Lower lobe of right lung (tissue), 2 donors: ENCODE measurements at regions not wholly inside any gene's neighbourhood (a gene's known extent, or its start where the extent isn't known, plus 50 kb on each side); places are given as distances from the start of the nearest gene placed in this dataset.
"Not testable (repeated sequence)": the region's sequence is repeated elsewhere in the genome, so short reads cannot be mapped to it uniquely, and the experiment has no call there.

Experiments used
- ATAC-seq, 2 donors: fragments of 200-7000 bp; cut with Tn5 transposase; one replicate each; pipeline ENCODE4 v1.9.1; 2020 to 2022; ENCODE audit warnings: mild to moderate bottlenecking in 2 of 2, moderate library complexity in 2 of 2
- DNase-seq: peaks from one replicate; pipeline ENCODE4 v3.0.0-alpha.2; 2020
- H3K27ac ChIP-seq: fragments of 200-600 bp; one replicate; pipeline ENCODE4 v1.8.0; 2022
- H3K27me3 ChIP-seq: fragments of 200-600 bp; one replicate; pipeline ENCODE4 v1.8.0; 2022; ENCODE audit warnings: low read depth
- H3K36me3 ChIP-seq: fragments of 200-600 bp; one replicate; pipeline ENCODE4 v1.8.0; 2022; ENCODE audit warnings: mild to moderate bottlenecking
- H3K4me1 ChIP-seq: fragments of 200-600 bp; one replicate; pipeline ENCODE4 v1.8.0; 2022
- H3K4me3 ChIP-seq: fragments of 200-600 bp; one replicate; pipeline ENCODE4 v1.8.0; 2022; ENCODE audit warnings: mild to moderate bottlenecking
- H3K9me3 ChIP-seq: fragments of 200-600 bp; one replicate; pipeline ENCODE4 v1.8.0; 2022
- intact Hi-C: fragments of 100-400 bp; cut with DNase I; formaldehyde crosslinking; loops from one replicate; pipeline ENCODE4 v1.11.0; 2022
- TF ChIP-seq, protein P1 (sequence below): fragments of 200-600 bp; IDR thresholded peaks from one replicate; pipeline ENCODE4 v1.8.0; 2022; ENCODE audit warnings: antibody characterized with exemption, mild to moderate bottlenecking
- donor health status: DM: no; HTN: yes; CAD: no; lungs with severe emphysema.

DNA sequence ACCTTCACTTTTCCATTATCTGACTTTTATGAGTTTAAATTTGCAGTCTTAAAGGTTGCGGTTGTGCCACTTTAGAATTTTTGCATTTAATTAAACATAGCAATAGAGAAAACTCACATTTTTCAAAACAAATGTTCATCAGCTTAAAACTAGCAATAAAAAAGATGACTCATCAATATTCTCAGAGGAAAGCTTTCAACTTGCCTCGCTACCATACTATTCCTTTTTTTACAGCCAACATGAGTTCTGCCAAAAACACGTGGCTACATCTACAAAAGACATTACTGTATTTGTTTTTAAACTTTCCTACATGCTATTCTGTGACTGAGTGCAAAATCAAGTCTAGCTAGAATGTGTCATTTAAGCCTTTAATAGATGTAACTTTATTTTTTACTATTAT lies 497.1 kb downstream of the RPS29 start:
- Histone ChIP-seq H3K36me3 (no peaks in the 10 kb centered on the region), H3K4me3 (no peak overlapping the region), H3K27me3 (no peaks in the 10 kb centered on the region), H3K27ac (no peak overlapping the region), H3K9me3 (no peaks in the 10 kb centered on the region), H3K4me1 (no peaks in the 10 kb centered on the region)
- TF ChIP-seq, protein P1, sequence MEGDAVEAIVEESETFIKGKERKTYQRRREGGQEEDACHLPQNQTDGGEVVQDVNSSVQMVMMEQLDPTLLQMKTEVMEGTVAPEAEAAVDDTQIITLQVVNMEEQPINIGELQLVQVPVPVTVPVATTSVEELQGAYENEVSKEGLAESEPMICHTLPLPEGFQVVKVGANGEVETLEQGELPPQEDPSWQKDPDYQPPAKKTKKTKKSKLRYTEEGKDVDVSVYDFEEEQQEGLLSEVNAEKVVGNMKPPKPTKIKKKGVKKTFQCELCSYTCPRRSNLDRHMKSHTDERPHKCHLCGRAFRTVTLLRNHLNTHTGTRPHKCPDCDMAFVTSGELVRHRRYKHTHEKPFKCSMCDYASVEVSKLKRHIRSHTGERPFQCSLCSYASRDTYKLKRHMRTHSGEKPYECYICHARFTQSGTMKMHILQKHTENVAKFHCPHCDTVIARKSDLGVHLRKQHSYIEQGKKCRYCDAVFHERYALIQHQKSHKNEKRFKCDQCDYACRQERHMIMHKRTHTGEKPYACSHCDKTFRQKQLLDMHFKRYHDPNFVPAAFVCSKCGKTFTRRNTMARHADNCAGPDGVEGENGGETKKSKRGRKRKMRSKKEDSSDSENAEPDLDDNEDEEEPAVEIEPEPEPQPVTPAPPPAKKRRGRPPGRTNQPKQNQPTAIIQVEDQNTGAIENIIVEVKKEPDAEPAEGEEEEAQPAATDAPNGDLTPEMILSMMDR: no peak
- ATAC-seq (no peak), DNase-seq (no peak)
- intact Hi-C loops: no loop called here

DNA sequence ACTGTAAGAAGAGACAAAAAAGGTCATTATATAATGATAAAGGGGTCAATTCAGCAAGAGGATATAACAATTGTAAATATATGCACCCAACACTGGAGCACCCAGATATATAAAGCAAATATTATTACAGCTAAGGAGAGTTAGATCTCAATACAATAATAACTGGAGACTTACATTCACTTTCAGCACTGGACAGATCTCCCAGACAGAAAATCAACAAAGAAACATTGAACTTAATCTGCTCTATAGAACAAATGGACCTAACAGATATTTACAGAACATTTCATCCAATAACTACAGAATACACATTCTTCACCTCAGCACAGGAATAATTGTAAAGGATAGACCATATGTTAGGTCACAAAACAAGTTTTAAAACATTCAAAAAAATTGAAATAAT lies 512.9 kb downstream of the RPS29 start:
- H3K9me3 ChIP-seq, H3K4me3 ChIP-seq, intact Hi-C loops, ATAC-seq, DNase-seq, H3K4me1 ChIP-seq, H3K27ac ChIP-seq, H3K36me3 ChIP-seq, H3K27me3 ChIP-seq: not testable (repeated sequence)

DNA sequence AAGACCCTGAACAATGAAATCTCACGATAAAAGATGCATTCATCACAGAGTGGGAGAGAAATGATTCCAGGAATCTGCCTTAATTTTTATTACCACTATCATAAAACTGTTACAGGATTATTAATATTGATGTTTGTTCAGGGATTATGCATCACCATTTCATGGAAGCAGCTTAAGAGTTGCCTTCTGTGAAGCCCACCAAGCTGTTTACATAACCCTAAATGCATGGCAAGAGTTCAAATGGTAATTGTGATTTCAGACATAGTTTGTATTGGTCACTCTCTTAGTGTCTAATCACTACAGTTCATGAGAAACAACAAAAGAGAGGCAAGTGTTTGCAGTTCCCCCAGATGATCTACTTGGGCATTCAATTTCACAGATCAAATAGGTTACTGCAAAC lies 527.7 kb downstream of the RPS29 start:
- no peak for ATAC-seq
- no peak overlapping the region for H3K27ac ChIP-seq
- H3K27me3 ChIP-seq: no peaks in the 10 kb centered on the region
- no peaks in the 10 kb centered on the region for H3K9me3 ChIP-seq
- intact Hi-C loops: no loop called here
- TF ChIP-seq, protein P1: no peak
- no peaks in the 10 kb centered on the region for H3K36me3 ChIP-seq
- H3K4me1 ChIP-seq: no peaks in the 10 kb centered on the region
- no peak overlapping the region for H3K4me3 ChIP-seq
- no peak for DNase-seq

DNA sequence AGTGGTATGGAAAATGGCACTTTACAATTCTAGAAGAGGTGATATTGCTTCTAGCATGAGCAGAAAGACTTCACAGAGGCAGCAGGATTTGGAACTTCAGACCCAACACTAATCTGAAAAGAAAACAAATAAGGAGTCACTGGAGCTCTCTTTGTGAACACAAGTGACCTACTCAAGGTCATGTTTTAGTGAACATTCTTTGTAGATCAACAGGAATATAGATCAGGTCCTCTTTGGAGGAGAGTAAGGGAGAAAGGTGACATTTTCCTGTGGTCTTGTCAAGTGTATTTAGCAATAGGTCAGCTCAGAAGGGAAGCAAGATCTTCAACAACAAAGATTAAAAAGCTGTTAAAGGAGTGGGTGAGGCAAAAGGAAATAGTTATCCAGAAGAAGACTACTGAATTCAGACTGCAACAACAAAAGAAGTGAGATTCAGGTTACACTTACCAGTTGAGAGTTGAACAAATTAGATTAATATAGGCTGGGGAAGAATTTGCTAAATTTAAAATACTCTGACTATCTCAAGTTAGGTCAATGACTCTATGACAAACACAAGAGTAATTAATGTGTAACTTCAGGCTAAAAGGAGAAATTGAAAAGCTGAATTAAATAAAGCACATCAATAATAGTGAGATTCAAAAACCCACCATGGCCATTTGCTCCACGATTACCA lies 528.2 kb downstream of the RPS29 start:
- Histone ChIP-seq H3K4me3 (no peak overlapping the region), H3K4me1 (no peaks in the 10 kb centered on the region), H3K27ac (no peak overlapping the region), H3K36me3 (no peaks in the 10 kb centered on the region), H3K9me3 (no peaks in the 10 kb centered on the region), H3K27me3 (no peaks in the 10 kb centered on the region)
- no peak for DNase-seq
- TF ChIP-seq, protein P1: no peak
- ATAC-seq: no peak
- intact Hi-C loops: no loop called here

DNA sequence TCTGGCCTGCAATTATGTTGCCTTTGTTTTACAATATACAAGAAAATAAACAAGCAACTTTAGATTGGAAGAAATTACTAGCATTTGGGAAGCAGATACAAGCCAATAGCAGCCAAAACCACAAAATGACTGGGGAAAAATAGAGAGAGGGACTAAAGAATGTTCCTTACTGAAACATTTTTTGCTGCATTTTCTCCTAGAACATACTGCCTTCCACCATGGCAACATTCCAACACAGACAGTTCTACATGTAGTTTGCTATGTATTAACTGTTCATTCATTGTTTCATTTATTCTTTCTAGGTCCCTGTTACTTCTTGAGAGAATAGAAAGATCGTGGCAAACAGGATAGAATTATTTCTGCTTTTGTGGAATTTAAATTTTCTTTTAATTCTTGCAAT lies 530.2 kb downstream of the RPS29 start:
- no peak for ATAC-seq
- no peak for DNase-seq
- H3K27me3 ChIP-seq: no peaks in the 10 kb centered on the region
- no peaks in the 10 kb centered on the region for H3K9me3 ChIP-seq
- H3K27ac ChIP-seq: no peak overlapping the region
- TF ChIP-seq, protein P1: no peak
- H3K36me3 ChIP-seq: no peaks in the 10 kb centered on the region
- H3K4me1 ChIP-seq: no peaks in the 10 kb centered on the region
- intact Hi-C loops: no loop called here
- no peak overlapping the region for H3K4me3 ChIP-seq

DNA sequence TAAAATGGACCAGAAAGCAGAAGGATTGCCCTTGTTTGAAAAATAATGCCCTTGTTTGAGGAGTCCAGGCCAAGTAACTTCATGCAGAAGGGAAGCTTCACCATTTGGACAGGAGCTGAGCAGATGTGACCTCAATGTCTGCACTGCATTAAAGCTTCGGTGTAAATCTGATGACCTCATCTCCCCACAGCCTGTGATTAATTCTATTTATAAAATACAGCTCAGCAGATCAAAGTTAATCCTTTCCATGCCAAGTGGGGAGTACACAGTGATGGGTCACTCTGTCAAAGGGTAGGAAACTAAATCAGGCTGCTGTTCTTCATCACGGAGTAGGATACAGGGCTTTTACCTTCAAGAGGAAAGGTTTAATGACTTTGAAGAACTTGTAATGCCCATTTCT lies 533.7 kb downstream of the RPS29 start:
- no peaks in the 10 kb centered on the region for H3K9me3 ChIP-seq
- TF ChIP-seq, protein P1: no peak
- no peaks in the 10 kb centered on the region for H3K36me3 ChIP-seq
- H3K4me1 ChIP-seq: no peaks in the 10 kb centered on the region
- no peak for ATAC-seq
- no peaks in the 10 kb centered on the region for H3K27me3 ChIP-seq
- intact Hi-C loops: no loop called here
- no peak for DNase-seq
- no peak overlapping the region for H3K4me3 ChIP-seq
- H3K27ac ChIP-seq: no peak overlapping the region
